ENCODE measurements at regions not wholly inside any gene's neighbourhood (a gene's known extent, or its start where the extent isn't known, plus 50 kb on each side); places are given as distances from the start of the nearest gene placed in this dataset.

DNA sequence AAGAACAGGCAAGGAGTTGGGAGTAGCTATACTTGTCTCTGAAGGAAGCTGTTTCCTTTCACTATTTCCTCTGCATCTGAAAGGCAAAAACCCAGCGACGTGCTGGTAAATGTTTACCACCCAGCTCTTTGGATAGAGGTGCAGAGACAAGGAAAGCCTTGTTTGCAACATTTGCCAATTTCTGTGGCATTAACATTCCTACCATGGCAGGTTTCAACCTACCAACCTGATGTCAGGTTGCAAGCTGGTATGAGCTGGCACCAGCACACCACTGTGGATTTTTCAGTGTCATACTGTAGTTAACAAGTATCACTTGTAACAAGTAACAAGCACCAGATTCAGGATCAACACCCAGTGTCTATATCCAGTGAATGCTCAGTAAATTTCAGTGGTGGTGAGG, 294.8 kb upstream of the TMPO start:
- Histone ChIP-seq H3K27ac (ENCODE audit: low read depth in 2 of 2, low read length in 1 of 2) (no peak overlapping the region), H3K36me3 (replicated peaks in 1 of 2; ENCODE audit: control insufficient read depth in 1 of 2, insufficient read depth in 2 of 2, low read length in 1 of 2) (no peaks in the 10 kb centered on the region), H3K9me2 (no peaks in the 10 kb centered on the region), H3K4me2 (no peak overlapping the region), H3K9me3 (no peaks in the 10 kb centered on the region), H3K27me3 (ENCODE audit: insufficient read depth) (no peaks in the 10 kb centered on the region), H3K4me3 (ENCODE audit: low read depth in 2 of 2, low read length in 1 of 2) (no peak overlapping the region), H2AFZ (ENCODE audit: low read depth) (no peak overlapping the region), H3K9ac (no peak overlapping the region), H4K20me1 (ENCODE audit: insufficient read depth) (no peaks in the 10 kb centered on the region), H3F3A (replicated peaks; ENCODE audit: insufficient read depth) (no peaks in the 10 kb centered on the region), H3K79me2 (ENCODE audit: insufficient read depth) (no peaks in the 10 kb centered on the region), H3K4me1 (ENCODE audit: control insufficient read depth in 1 of 2, insufficient read depth in 2 of 2, low read depth in 1 of 2, low read length in 1 of 2) (no peaks in the 10 kb centered on the region)
- WGBS (ENCODE audit: low lambda C conversion rate): 52% methylated on average over 2 of the region's 2 CpGs
- CTCF ChIA-PET: no interaction called here
- DNase-seq: no peak
- TF ChIP-seq CHD2 (IDR thresholded peaks at IDR 0.05; ENCODE audit: low read length, partially characterized antibody): no peak
- TF ChIP-seq ELF1 (IDR thresholded peaks at IDR 0.05): no peak
- no peak for TF ChIP-seq GATA2 (CRISPR knock-in tag; IDR thresholded peaks at IDR 0.05)
- no peak for TF ChIP-seq RCOR1 (IDR thresholded peaks at IDR 0.05; ENCODE audit: low read length)
- no peak for TF ChIP-seq FOSL2 (IDR thresholded peaks at IDR 0.05; ENCODE audit: borderline replicate concordance, low read depth)
- no peak for TF ChIP-seq EZH2phosphoT487 (IDR thresholded peaks at IDR 0.05; ENCODE audit: borderline replicate concordance, low read depth)
- TF ChIP-seq JUND (IDR thresholded peaks at IDR 0.05): no peak
- TF ChIP-seq TEAD4 (IDR thresholded peaks at IDR 0.05; ENCODE audit: borderline replicate concordance, insufficient read depth): no peak
- TF ChIP-seq RFX5 (IDR thresholded peaks at IDR 0.05; ENCODE audit: low read length): no peak
- TF ChIP-seq SMC3 (IDR thresholded peaks at IDR 0.05; ENCODE audit: low read depth, low read length): no peak
- TF ChIP-seq RAD21 (IDR thresholded peaks at IDR 0.05; ENCODE audit: low read length): no peak
- POLR2A ChIA-PET: no interaction called here

GRCh38 chr12:98221243-98221808, 294.1 kb upstream of the TMPO start:
- H2AFZ ChIP-seq (ENCODE audit: low read depth): no peak overlapping the region
- 42% methylated on average over 8 of the region's 8 CpGs for WGBS (ENCODE audit: low lambda C conversion rate)
- no peaks in the 10 kb centered on the region for H3F3A ChIP-seq (replicated peaks; ENCODE audit: insufficient read depth)
- CTCF ChIA-PET: no interaction called here
- H3K36me3 ChIP-seq (replicated peaks in 1 of 2; ENCODE audit: control insufficient read depth in 1 of 2, insufficient read depth in 2 of 2, low read length in 1 of 2): no peaks in the 10 kb centered on the region
- DNase-seq: no peak
- H3K9ac ChIP-seq: no peak overlapping the region
- H3K27me3 ChIP-seq (ENCODE audit: insufficient read depth): no peaks in the 10 kb centered on the region
- POLR2A ChIA-PET: no interaction called here
- H3K4me2 ChIP-seq: no peak overlapping the region
- no peak overlapping the region for H3K4me3 ChIP-seq (ENCODE audit: low read depth in 2 of 2, low read length in 1 of 2)
- no peak overlapping the region for H3K27ac ChIP-seq (ENCODE audit: low read depth in 2 of 2, low read length in 1 of 2)
- no peaks in the 10 kb centered on the region for H3K79me2 ChIP-seq (ENCODE audit: insufficient read depth)
- TF ChIP-seq ELF1 (IDR thresholded peaks at IDR 0.05) (no peak), RXRA (IDR thresholded peaks at IDR 0.05; ENCODE audit: borderline replicate concordance, low read depth) (no peak), ZBTB33 (IDR thresholded peaks at IDR 0.05; ENCODE audit: borderline replicate concordance, low read depth) (no peak), EP300 (IDR thresholded peaks at IDR 0.05; ENCODE audit: borderline replicate concordance in 1 of 2, low read depth in 1 of 2, low read length in 1 of 2) (no peak), FOXJ3 (CRISPR knock-in tag; IDR thresholded peaks at IDR 0.05) (no peak), JUND (IDR thresholded peaks at IDR 0.05) (no peak), POLR2AphosphoS5 (IDR thresholded peaks at IDR 0.05; ENCODE audit: low read depth, low read length) (no peak), NFIC (IDR thresholded peaks at IDR 0.05; ENCODE audit: borderline replicate concordance) (no peak), TEAD4 (IDR thresholded peaks at IDR 0.05; ENCODE audit: borderline replicate concordance, insufficient read depth) (no peak), FOSL2 (IDR thresholded peaks at IDR 0.05; ENCODE audit: borderline replicate concordance, low read depth) (no peak), RFX5 (IDR thresholded peaks at IDR 0.05; ENCODE audit: low read length) (no peak), SMC3 (IDR thresholded peaks at IDR 0.05; ENCODE audit: low read depth, low read length) (no peak), IRF3 (IDR thresholded peaks at IDR 0.05; ENCODE audit: low read depth, low read length) (no peak)
- TF ChIP-seq, protein P1, sequence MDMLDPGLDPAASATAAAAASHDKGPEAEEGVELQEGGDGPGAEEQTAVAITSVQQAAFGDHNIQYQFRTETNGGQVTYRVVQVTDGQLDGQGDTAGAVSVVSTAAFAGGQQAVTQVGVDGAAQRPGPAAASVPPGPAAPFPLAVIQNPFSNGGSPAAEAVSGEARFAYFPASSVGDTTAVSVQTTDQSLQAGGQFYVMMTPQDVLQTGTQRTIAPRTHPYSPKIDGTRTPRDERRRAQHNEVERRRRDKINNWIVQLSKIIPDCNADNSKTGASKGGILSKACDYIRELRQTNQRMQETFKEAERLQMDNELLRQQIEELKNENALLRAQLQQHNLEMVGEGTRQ (IDR thresholded peaks at IDR 0.05; ENCODE audit: borderline replicate concordance, low read depth, low read length): no peak
- H3K9me2 ChIP-seq: no peaks in the 10 kb centered on the region
- H4K20me1 ChIP-seq (ENCODE audit: insufficient read depth): no peaks in the 10 kb centered on the region
- no peaks in the 10 kb centered on the region for H3K9me3 ChIP-seq
- no peaks in the 10 kb centered on the region for H3K4me1 ChIP-seq (ENCODE audit: control insufficient read depth in 1 of 2, insufficient read depth in 2 of 2, low read depth in 1 of 2, low read length in 1 of 2)

Data from SK-N-SH (cell line).